ENCODE measurements at regions not wholly inside any gene's neighbourhood (a gene's known extent, or its start where the extent isn't known, plus 50 kb on each side); places are given as distances from the start of the nearest gene placed in this dataset.

GRCh38 chr5:18111906-18112465 is 477.7 kb downstream of the TAF11L14 start:
- H3K9me3 ChIP-seq = no peaks in the 10 kb centered on the region
- no peak overlapping the region for H3K4me3 ChIP-seq
- H3K4me1 ChIP-seq = no peaks in the 10 kb centered on the region
- no peaks in the 10 kb centered on the region for H3K27me3 ChIP-seq
- TF ChIP-seq POLR2A (IDR thresholded peaks at IDR 0.05) (no peak), CTCF (IDR thresholded peaks at IDR 0.05) (no peak), POLR2AphosphoS5 (IDR thresholded peaks at IDR 0.05; ENCODE audit: insufficient read depth in 1 of 2, low read depth in 1 of 2) (no peak)
- no peak overlapping the region for H3K27ac ChIP-seq
- intact Hi-C loops (cut with DNase I) = no loop called here
- no peaks in the 10 kb centered on the region for H3K36me3 ChIP-seq
- DNase-seq (ENCODE audit: extremely low spot score in 2 of 2) = no peak

GRCh38 chr5:18113721-18114120 is 479.5 kb downstream of the TAF11L14 start:
- no peak for DNase-seq (ENCODE audit: extremely low spot score in 2 of 2)
- intact Hi-C loops (cut with DNase I) = no loop called here
- no peaks in the 10 kb centered on the region for H3K27me3 ChIP-seq

GRCh38 chr5:18114151-18114757 is 480.0 kb downstream of the TAF11L14 start:
- Histone ChIP-seq H3K4me3 (no peak overlapping the region), H3K27ac (no peak overlapping the region), H3K9me3 (no peaks in the 10 kb centered on the region), H3K36me3 (no peaks in the 10 kb centered on the region), H3K27me3 (no peaks in the 10 kb centered on the region), H3K4me1 (no peaks in the 10 kb centered on the region)
- TF ChIP-seq POLR2A (IDR thresholded peaks at IDR 0.05) = no peak
- TF ChIP-seq POLR2AphosphoS5 (IDR thresholded peaks at IDR 0.05; ENCODE audit: insufficient read depth in 1 of 2, low read depth in 1 of 2) = no peak
- TF ChIP-seq CTCF (IDR thresholded peaks at IDR 0.05) = no peak
- DNase-seq (ENCODE audit: extremely low spot score in 2 of 2) = no peak
- intact Hi-C loops (cut with DNase I) = no loop called here

More at GRCh38 chr5:18113721-18114120, 479.5 kb downstream of the TAF11L14 start:
- H3K4me3 ChIP-seq = no peak overlapping the region
- TF ChIP-seq POLR2A (IDR thresholded peaks at IDR 0.05) (no peak), POLR2AphosphoS5 (IDR thresholded peaks at IDR 0.05; ENCODE audit: insufficient read depth in 1 of 2, low read depth in 1 of 2) (no peak), CTCF (IDR thresholded peaks at IDR 0.05) (no peak)
- H3K36me3 ChIP-seq = no peaks in the 10 kb centered on the region
- no peaks in the 10 kb centered on the region for H3K4me1 ChIP-seq
- no peak overlapping the region for H3K27ac ChIP-seq
- no peaks in the 10 kb centered on the region for H3K9me3 ChIP-seq

DNA sequence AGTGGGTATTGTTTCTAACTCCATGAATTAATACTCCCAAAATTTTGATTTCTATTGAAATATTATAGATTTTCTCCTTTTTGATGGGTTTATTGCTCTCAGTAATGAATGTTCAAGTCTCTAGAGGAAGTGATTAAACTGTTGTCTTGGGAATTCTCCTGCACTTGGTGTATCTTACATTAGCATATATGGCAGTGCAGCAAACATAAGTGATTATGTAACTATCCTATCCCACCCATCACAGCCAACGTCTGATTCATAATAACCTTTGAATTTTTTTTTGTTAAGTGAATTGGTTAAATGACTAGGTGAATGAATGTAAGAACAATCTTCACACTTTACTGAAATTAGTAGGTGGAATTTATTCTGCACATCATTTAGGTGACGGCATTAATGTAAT is 483.7 kb downstream of the TAF11L14 start:
- Histone ChIP-seq H3K27me3 (no peaks in the 10 kb centered on the region), H3K27ac (no peak overlapping the region), H3K4me1 (no peaks in the 10 kb centered on the region), H3K9me3 (no peaks in the 10 kb centered on the region), H3K36me3 (no peaks in the 10 kb centered on the region), H3K4me3 (no peak overlapping the region)
- TF ChIP-seq POLR2AphosphoS5 (IDR thresholded peaks at IDR 0.05; ENCODE audit: insufficient read depth in 1 of 2, low read depth in 1 of 2) (no peak), POLR2A (IDR thresholded peaks at IDR 0.05) (no peak), CTCF (IDR thresholded peaks at IDR 0.05) (no peak)
- intact Hi-C loops (cut with DNase I) = no loop called here
- DNase-seq (ENCODE audit: extremely low spot score in 2 of 2) = no peak

GRCh38 chr5:18119156-18119785 is 485.0 kb downstream of the TAF11L14 start:
- H3K4me3 ChIP-seq = no peak overlapping the region
- no peaks in the 10 kb centered on the region for H3K27me3 ChIP-seq
- no peaks in the 10 kb centered on the region for H3K4me1 ChIP-seq
- H3K9me3 ChIP-seq = no peaks in the 10 kb centered on the region
- DNase-seq (ENCODE audit: extremely low spot score in 2 of 2) = no peak
- no peak overlapping the region for H3K27ac ChIP-seq
- no peaks in the 10 kb centered on the region for H3K36me3 ChIP-seq
- intact Hi-C loops (cut with DNase I) = no loop called here
- no peak for TF ChIP-seq POLR2AphosphoS5 (IDR thresholded peaks at IDR 0.05; ENCODE audit: insufficient read depth in 1 of 2, low read depth in 1 of 2)
- no peak for TF ChIP-seq POLR2A (IDR thresholded peaks at IDR 0.05)
- TF ChIP-seq CTCF (IDR thresholded peaks at IDR 0.05) = no peak

Data from vagina (tissue), 2 donors.